IPS-18a (cell line): ENCODE measurements at regions not wholly inside any gene's neighbourhood (a gene's known extent, or its start where the extent isn't known, plus 50 kb on each side); places are given as distances from the start of the nearest gene placed in this dataset.

Source experiments
- H3K27ac ChIP-seq: one replicate; pipeline ENCODE4 v1.5.1; 2013; ENCODE audit warnings: low read length
- H3K27me3 ChIP-seq: one replicate; pipeline ENCODE4 v1.6.1; 2013; ENCODE audit warnings: mild to moderate bottlenecking, low read length; ENCODE audit not compliant: control insufficient read depth, insufficient read depth
- H3K36me3 ChIP-seq: one replicate; pipeline ENCODE4 v1.6.1; 2013; ENCODE audit warnings: low read depth, low read length; ENCODE audit not compliant: control insufficient read depth
- H3K4me1 ChIP-seq: one replicate; pipeline ENCODE4 v1.6.1; 2013; ENCODE audit warnings: low read depth, low read length; ENCODE audit not compliant: control insufficient read depth
- H3K4me3 ChIP-seq: one replicate; pipeline ENCODE4 v1.5.1; 2013; ENCODE audit warnings: low read length
- H3K9ac ChIP-seq: one replicate; pipeline ENCODE4 v1.6.1; 2013; ENCODE audit warnings: mild to moderate bottlenecking, low read length, moderate library complexity
- H3K9me3 ChIP-seq: one replicate; pipeline ENCODE4 v1.6.1; 2013; ENCODE audit warnings: low read depth, low read length; ENCODE audit not compliant: control insufficient read depth

- Histone ChIP-seq H3K4me1 (peaks cover 10% of the 10 kb centered on the region), H3K9me3 (no peaks in the 10 kb centered on the region), H3K9ac (no peak overlapping the region)
Observed at GRCh38 chr4:17098996-17099395, 200.6 kb upstream of the LDB2 start.

DNA sequence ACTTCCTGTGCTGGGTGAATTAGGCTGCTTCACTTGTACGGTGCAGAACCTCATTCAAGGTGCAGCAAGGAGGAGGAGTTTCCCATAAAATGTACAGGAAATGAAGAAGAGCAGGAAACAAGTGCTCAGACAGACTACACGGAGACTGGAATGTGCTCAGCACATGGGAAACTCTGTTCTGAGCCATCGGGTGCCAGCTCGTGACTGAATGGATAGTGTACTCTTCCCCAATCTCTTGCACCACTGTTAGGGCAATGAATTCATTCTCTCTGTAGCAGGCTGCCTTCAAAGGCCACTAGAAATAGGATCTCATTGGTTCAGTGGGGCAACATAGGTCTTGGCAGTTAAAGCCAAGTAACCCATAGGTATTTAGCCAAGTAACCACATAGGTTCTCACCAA, 200.0 kb upstream of the LDB2 start:
- no peaks in the 10 kb centered on the region for H3K36me3 ChIP-seq
- H3K4me3 ChIP-seq: no peak overlapping the region
- H3K27ac ChIP-seq: no peak overlapping the region
- H3K9ac ChIP-seq: no peak overlapping the region
- H3K9me3 ChIP-seq: no peaks in the 10 kb centered on the region
- no peaks in the 10 kb centered on the region for H3K27me3 ChIP-seq
- H3K4me1 ChIP-seq: peaks cover 10% of the 10 kb centered on the region

More at GRCh38 chr4:17098996-17099395, 200.6 kb upstream of the LDB2 start:
- Histone ChIP-seq H3K27ac (no peak overlapping the region), H3K36me3 (no peaks in the 10 kb centered on the region), H3K27me3 (no peaks in the 10 kb centered on the region), H3K4me3 (no peak overlapping the region)

DNA sequence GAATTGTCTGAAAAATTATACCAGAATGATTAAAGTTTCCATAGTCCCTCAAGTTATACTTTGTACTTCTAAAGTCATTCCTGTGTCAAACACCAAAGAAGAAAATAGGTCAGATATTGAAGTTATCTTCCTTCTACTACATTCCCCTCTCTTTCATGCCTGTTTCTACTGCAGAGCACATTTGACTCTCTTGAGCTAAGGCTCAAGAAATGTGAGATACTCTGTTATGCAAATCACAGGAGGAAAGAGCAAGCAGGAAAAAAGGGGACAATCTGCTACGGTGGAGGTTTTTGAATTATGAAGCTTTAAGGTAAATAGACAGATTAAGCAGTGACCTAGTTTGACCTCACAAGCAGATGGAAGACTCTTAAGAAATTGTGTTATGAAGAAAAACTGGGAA, 198.9 kb upstream of the LDB2 start:
- H3K4me3 ChIP-seq: no peak overlapping the region
- no peak overlapping the region for H3K9ac ChIP-seq
- no peaks in the 10 kb centered on the region for H3K36me3 ChIP-seq
- H3K9me3 ChIP-seq: no peaks in the 10 kb centered on the region
- H3K4me1 ChIP-seq: peaks cover 10% of the 10 kb centered on the region
- H3K27ac ChIP-seq: no peak overlapping the region
- H3K27me3 ChIP-seq: no peaks in the 10 kb centered on the region

DNA sequence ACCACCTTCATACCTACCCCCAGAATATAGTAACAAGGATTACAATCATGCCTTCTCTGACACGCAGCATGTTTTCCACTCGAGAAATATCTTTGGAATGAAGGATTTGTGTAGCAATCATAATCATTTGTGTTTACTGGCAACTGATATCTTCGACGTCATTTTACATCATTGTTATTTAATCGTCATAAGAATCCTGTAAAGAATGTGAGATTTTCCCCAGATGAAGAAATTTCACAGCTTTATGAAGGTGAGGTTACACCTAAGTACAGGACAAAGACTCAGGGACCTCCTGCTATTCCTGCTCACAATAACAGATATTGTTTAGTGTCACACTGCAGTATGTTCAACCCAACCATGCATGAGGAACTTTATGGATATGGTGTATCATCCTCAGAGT, 198.2 kb upstream of the LDB2 start:
- Histone ChIP-seq H3K27ac (no peak overlapping the region), H3K9me3 (no peaks in the 10 kb centered on the region), H3K36me3 (no peaks in the 10 kb centered on the region), H3K27me3 (no peaks in the 10 kb centered on the region), H3K4me3 (no peak overlapping the region), H3K4me1 (peaks cover 10% of the 10 kb centered on the region), H3K9ac (no peak overlapping the region)

- no peaks in the 10 kb centered on the region for H3K27me3 ChIP-seq
- no peaks in the 10 kb centered on the region for H3K36me3 ChIP-seq
- no peak overlapping the region for H3K27ac ChIP-seq
- no peak overlapping the region for H3K9ac ChIP-seq
- peaks cover 10% of the 10 kb centered on the region for H3K4me1 ChIP-seq
- H3K4me3 ChIP-seq: no peak overlapping the region
- no peaks in the 10 kb centered on the region for H3K9me3 ChIP-seq
Observed at GRCh38 chr4:17095771-17096170, 197.3 kb upstream of the LDB2 start.

- H3K27me3 ChIP-seq: no peaks in the 10 kb centered on the region
- H3K4me3 ChIP-seq: no peak overlapping the region
- no peaks in the 10 kb centered on the region for H3K36me3 ChIP-seq
- no peak overlapping the region for H3K9ac ChIP-seq
- H3K9me3 ChIP-seq: no peaks in the 10 kb centered on the region
- H3K4me1 ChIP-seq: peaks cover 10% of the 10 kb centered on the region
- no peak overlapping the region for H3K27ac ChIP-seq
Observed at GRCh38 chr4:17094876-17095210, 196.4 kb upstream of the LDB2 start.

GRCh38 chr4:17094159-17094875, 195.9 kb upstream of the LDB2 start:
- Histone ChIP-seq H3K9ac (no peak overlapping the region), H3K27ac (no peak overlapping the region), H3K4me1 (peaks cover 10% of the 10 kb centered on the region), H3K36me3 (no peaks in the 10 kb centered on the region), H3K27me3 (no peaks in the 10 kb centered on the region), H3K9me3 (no peaks in the 10 kb centered on the region), H3K4me3 (no peak overlapping the region)

DNA sequence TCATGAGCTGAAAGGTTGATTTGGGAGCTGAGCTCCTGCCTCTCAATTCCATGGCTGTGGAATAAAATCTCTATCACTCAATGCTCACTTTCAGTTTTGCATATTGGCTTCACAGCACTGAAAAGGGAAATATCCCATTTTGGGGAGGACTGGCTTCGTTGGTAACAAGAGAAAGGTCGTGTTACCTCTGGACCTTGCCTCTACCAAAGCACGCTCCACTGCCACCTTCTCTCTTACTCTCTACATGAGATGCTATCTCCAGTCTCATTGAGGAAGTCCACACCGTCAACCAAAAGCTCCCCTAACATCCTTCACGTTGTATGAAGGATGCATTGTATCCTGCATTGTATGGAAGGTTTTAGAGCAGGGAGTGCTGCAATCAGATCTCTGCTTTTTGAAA, 195.0 kb upstream of the LDB2 start:
- Histone ChIP-seq H3K36me3 (no peaks in the 10 kb centered on the region), H3K4me3 (no peak overlapping the region), H3K27me3 (no peaks in the 10 kb centered on the region), H3K9me3 (no peaks in the 10 kb centered on the region), H3K9ac (no peak overlapping the region), H3K27ac (no peak overlapping the region), H3K4me1 (peaks cover 10% of the 10 kb centered on the region)

GRCh38 chr4:17092736-17093437, 194.4 kb upstream of the LDB2 start:
- no peaks in the 10 kb centered on the region for H3K27me3 ChIP-seq
- H3K9me3 ChIP-seq: no peaks in the 10 kb centered on the region
- H3K9ac ChIP-seq: no peak overlapping the region
- no peak overlapping the region for H3K4me3 ChIP-seq
- no peaks in the 10 kb centered on the region for H3K36me3 ChIP-seq
- peaks cover 10% of the 10 kb centered on the region for H3K4me1 ChIP-seq
- H3K27ac ChIP-seq: no peak overlapping the region

- Histone ChIP-seq H3K27me3 (no peaks in the 10 kb centered on the region), H3K4me1 (no peaks in the 10 kb centered on the region), H3K9ac (no peak overlapping the region)
Observed at GRCh38 chr4:17091104-17091503, 192.7 kb upstream of the LDB2 start.

DNA sequence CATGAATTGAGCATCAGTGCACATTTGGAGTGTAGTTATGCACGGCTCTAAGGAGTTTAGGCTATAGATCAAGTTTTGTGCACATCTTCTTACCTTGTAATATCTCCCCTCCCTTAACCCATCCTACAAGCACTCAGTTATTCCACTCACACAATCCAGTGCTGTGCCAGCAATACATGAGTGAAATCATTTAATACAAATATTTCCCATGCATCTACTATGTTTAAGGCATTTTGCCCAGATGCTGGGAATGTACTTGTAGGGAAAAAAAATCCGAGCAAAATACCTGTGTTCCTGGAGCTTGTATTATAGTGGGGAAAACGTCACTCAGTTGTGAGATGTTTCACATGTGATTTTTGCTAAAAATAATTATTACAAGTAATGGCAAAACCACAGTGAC, 191.6 kb upstream of the LDB2 start:
- Histone ChIP-seq H3K4me1 (no peaks in the 10 kb centered on the region), H3K36me3 (no peaks in the 10 kb centered on the region), H3K9ac (no peak overlapping the region), H3K27ac (no peak overlapping the region), H3K9me3 (no peaks in the 10 kb centered on the region), H3K27me3 (no peaks in the 10 kb centered on the region), H3K4me3 (no peak overlapping the region)

More at GRCh38 chr4:17091104-17091503, 192.7 kb upstream of the LDB2 start:
- no peaks in the 10 kb centered on the region for H3K36me3 ChIP-seq
- H3K9me3 ChIP-seq: no peaks in the 10 kb centered on the region
- no peak overlapping the region for H3K27ac ChIP-seq
- H3K4me3 ChIP-seq: no peak overlapping the region

DNA sequence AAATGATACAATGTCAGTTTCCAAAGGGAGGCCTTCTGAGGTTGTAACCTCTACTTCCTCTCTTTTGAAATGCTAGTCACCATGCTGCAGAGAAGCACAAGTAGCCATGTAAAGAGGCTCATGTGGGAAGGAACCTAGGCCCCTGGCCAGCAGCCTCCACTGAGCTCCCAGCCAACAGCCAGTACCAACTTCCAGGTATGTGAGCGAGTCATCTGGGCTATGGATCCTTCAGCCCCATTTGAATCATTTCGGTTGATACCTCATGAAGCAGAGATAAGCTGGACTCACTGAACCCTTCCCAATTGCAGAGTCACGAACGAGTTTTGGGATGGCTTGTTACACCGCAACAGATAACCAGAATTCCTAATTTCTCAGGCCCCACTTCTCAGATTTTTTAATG, 187.0 kb upstream of the LDB2 start:
- Histone ChIP-seq H3K27me3 (no peaks in the 10 kb centered on the region), H3K9ac (no peak overlapping the region), H3K4me1 (peaks cover 5% of the 10 kb centered on the region), H3K27ac (no peak overlapping the region), H3K36me3 (no peaks in the 10 kb centered on the region), H3K9me3 (no peaks in the 10 kb centered on the region), H3K4me3 (no peak overlapping the region)
